ENCODE measurements at regions not wholly inside any gene's neighbourhood (a gene's known extent, or its start where the extent isn't known, plus 50 kb on each side); places are given as distances from the start of the nearest gene placed in this dataset.
A peak's percentile ranks its signal among the peaks of the same experiment; 100 is the strongest.

GRCh38 chr5:68740226-68740910, 353.4 kb upstream of the SLC30A5 start:
- Histone ChIP-seq H3K9me3 (ENCODE audit: control insufficient read depth in 2 of 3, low read length in 3 of 3) (no peaks in the 10 kb centered on the region), H3K4me1 (ENCODE audit: control insufficient read depth in 2 of 2, insufficient read depth in 2 of 2, low read length in 2 of 2) (no peaks in the 10 kb centered on the region), H3K27ac (ENCODE audit: low read depth, low read length) (no peak overlapping the region), H3K4me3 (ENCODE audit: low read length) (no peak overlapping the region), H3K27me3 (ENCODE audit: control insufficient read depth in 2 of 2, insufficient read depth in 2 of 2, low read length in 2 of 2) (no peaks in the 10 kb centered on the region), H3K36me3 (ENCODE audit: control insufficient read depth in 2 of 3, insufficient read depth in 3 of 3, low read length in 3 of 3) (no peaks in the 10 kb centered on the region)
- H3K36me3 Mint-ChIP-seq: no peaks in the 10 kb centered on the region
- ChIA-PET POLR2A (interaction anchor here (0.7 kb wide), 1 partner anchor 10 kb away, joined by 3 read pairs; no protein-coding TSS in a partner anchor), CTCF (no interaction called here)
- peaks cover 0 to 6% (median 4%) of the 10 kb centered on the region in 5 donors for H3K27me3 Mint-ChIP-seq
- no peak overlapping the region for H3K4me3 Mint-ChIP-seq
- ATAC-seq (no peak), DNase-seq (no peak)
- H3K4me1 Mint-ChIP-seq: peaks cover 0 to 3% (median 0%) of the 10 kb centered on the region in 7 donors
- peaks cover 0 to 3% (median 0%) of the 10 kb centered on the region in 11 donors for H3K9me3 Mint-ChIP-seq
- H3K27ac Mint-ChIP-seq: no peak overlapping the region
- intact Hi-C loops (cut with micrococcal nuclease): no loop called here

- DNase-seq (no peak), ATAC-seq (no peak)
- Mint-ChIP-seq H3K4me3 (no peak overlapping the region), H3K27me3 (peaks cover 0 to 4% (median 0%) of the 10 kb centered on the region in 5 donors), H3K9me3 (no peaks in the 10 kb centered on the region), H3K36me3 (no peaks in the 10 kb centered on the region), H3K4me1 (peaks cover 0 to 4% (median 0%) of the 10 kb centered on the region in 7 donors), H3K27ac (no peak overlapping the region)
- no peak overlapping the region for H3K4me3 ChIP-seq (ENCODE audit: low read length)
- no peaks in the 10 kb centered on the region for H3K36me3 ChIP-seq (ENCODE audit: control insufficient read depth in 2 of 3, insufficient read depth in 3 of 3, low read length in 3 of 3)
- POLR2A ChIA-PET: no interaction called here
- no peaks in the 10 kb centered on the region for H3K27me3 ChIP-seq (ENCODE audit: control insufficient read depth in 2 of 2, insufficient read depth in 2 of 2, low read length in 2 of 2)
- H3K27ac ChIP-seq (ENCODE audit: low read depth, low read length): no peak overlapping the region
- no peaks in the 10 kb centered on the region for H3K9me3 ChIP-seq (ENCODE audit: control insufficient read depth in 2 of 3, low read length in 3 of 3)
- H3K4me1 ChIP-seq (ENCODE audit: control insufficient read depth in 2 of 2, insufficient read depth in 2 of 2, low read length in 2 of 2): no peaks in the 10 kb centered on the region
- CTCF ChIA-PET: no interaction called here
- intact Hi-C loops (cut with micrococcal nuclease): no loop called here
Measured at GRCh38 chr5:68744206-68744605, 349.6 kb upstream of the SLC30A5 start.

GRCh38 chr5:68745448-68745847, 348.4 kb upstream of the SLC30A5 start:
- no peak overlapping the region for H3K27ac Mint-ChIP-seq
- ATAC-seq (no peak), DNase-seq (peak in 2 of 9 donors; percentile 2)
- Histone ChIP-seq H3K36me3 (ENCODE audit: control insufficient read depth in 2 of 3, insufficient read depth in 3 of 3, low read length in 3 of 3) (no peaks in the 10 kb centered on the region), H3K4me3 (ENCODE audit: low read length) (no peak overlapping the region), H3K27ac (ENCODE audit: low read depth, low read length) (no peak overlapping the region), H3K9me3 (ENCODE audit: control insufficient read depth in 2 of 3, low read length in 3 of 3) (no peaks in the 10 kb centered on the region), H3K4me1 (ENCODE audit: control insufficient read depth in 2 of 2, insufficient read depth in 2 of 2, low read length in 2 of 2) (no peaks in the 10 kb centered on the region), H3K27me3 (ENCODE audit: control insufficient read depth in 2 of 2, insufficient read depth in 2 of 2, low read length in 2 of 2) (no peaks in the 10 kb centered on the region)
- H3K4me1 Mint-ChIP-seq: peaks cover 0 to 4% (median 3%) of the 10 kb centered on the region in 7 donors
- ChIA-PET CTCF (no interaction called here), POLR2A (no interaction called here)
- intact Hi-C loops (cut with micrococcal nuclease): loop anchor here in 1 of 2 donors (1.0 kb wide), 1 partner anchor 459 kb away; no protein-coding TSS in a partner anchor
- H3K9me3 Mint-ChIP-seq: peaks cover 0 to 2% (median 0%) of the 10 kb centered on the region in 11 donors
- H3K36me3 Mint-ChIP-seq: no peaks in the 10 kb centered on the region
- H3K27me3 Mint-ChIP-seq: peaks cover 0 to 9% (median 4%) of the 10 kb centered on the region in 5 donors
- no peak overlapping the region for H3K4me3 Mint-ChIP-seq

GRCh38 chr5:68746220-68746619, 347.6 kb upstream of the SLC30A5 start:
- Mint-ChIP-seq H3K36me3 (no peaks in the 10 kb centered on the region), H3K27me3 (peaks cover 0 to 15% (median 7%) of the 10 kb centered on the region in 5 donors), H3K4me3 (no peak overlapping the region), H3K27ac (no peak overlapping the region), H3K9me3 (peaks cover 0 to 2% (median 0%) of the 10 kb centered on the region in 11 donors), H3K4me1 (peaks cover 0 to 4% (median 3%) of the 10 kb centered on the region in 7 donors)
- ATAC-seq (no peak), DNase-seq (no peak)
- H3K27me3 ChIP-seq (ENCODE audit: control insufficient read depth in 2 of 2, insufficient read depth in 2 of 2, low read length in 2 of 2): no peaks in the 10 kb centered on the region
- H3K36me3 ChIP-seq (ENCODE audit: control insufficient read depth in 2 of 3, insufficient read depth in 3 of 3, low read length in 3 of 3): no peaks in the 10 kb centered on the region
- no peak overlapping the region for H3K27ac ChIP-seq (ENCODE audit: low read depth, low read length)
- ChIA-PET POLR2A (no interaction called here), CTCF (no interaction called here)
- no peaks in the 10 kb centered on the region for H3K4me1 ChIP-seq (ENCODE audit: control insufficient read depth in 2 of 2, insufficient read depth in 2 of 2, low read length in 2 of 2)
- H3K9me3 ChIP-seq (ENCODE audit: control insufficient read depth in 2 of 3, low read length in 3 of 3): no peaks in the 10 kb centered on the region
- H3K4me3 ChIP-seq (ENCODE audit: low read length): no peak overlapping the region
- intact Hi-C loops (cut with micrococcal nuclease): no loop called here

- no peak overlapping the region for H3K4me3 ChIP-seq (ENCODE audit: low read length)
- no peaks in the 10 kb centered on the region for H3K36me3 ChIP-seq (ENCODE audit: control insufficient read depth in 2 of 3, insufficient read depth in 3 of 3, low read length in 3 of 3)
- H3K4me1 Mint-ChIP-seq: peaks cover 0 to 4% (median 3%) of the 10 kb centered on the region in 7 donors
- no peak for DNase-seq
- no peak overlapping the region for H3K27ac Mint-ChIP-seq
- no peak overlapping the region for H3K27ac ChIP-seq (ENCODE audit: low read depth, low read length)
- no peak for ATAC-seq
- intact Hi-C loops (cut with micrococcal nuclease): no loop called here
- H3K27me3 Mint-ChIP-seq: peaks cover 0 to 17% (median 7%) of the 10 kb centered on the region in 5 donors
- no peak overlapping the region for H3K4me3 Mint-ChIP-seq
- POLR2A ChIA-PET: no interaction called here
- H3K36me3 Mint-ChIP-seq: no peaks in the 10 kb centered on the region
- H3K9me3 Mint-ChIP-seq: peaks cover 0 to 2% (median 0%) of the 10 kb centered on the region in 11 donors
- no peaks in the 10 kb centered on the region for H3K4me1 ChIP-seq (ENCODE audit: control insufficient read depth in 2 of 2, insufficient read depth in 2 of 2, low read length in 2 of 2)
- no peaks in the 10 kb centered on the region for H3K27me3 ChIP-seq (ENCODE audit: control insufficient read depth in 2 of 2, insufficient read depth in 2 of 2, low read length in 2 of 2)
- H3K9me3 ChIP-seq (ENCODE audit: control insufficient read depth in 2 of 3, low read length in 3 of 3): no peaks in the 10 kb centered on the region
- CTCF ChIA-PET: no interaction called here
Measured at GRCh38 chr5:68746643-68747420, 347.0 kb upstream of the SLC30A5 start.

- intact Hi-C loops (cut with micrococcal nuclease): no loop called here
- H3K27me3 Mint-ChIP-seq: peaks cover 0 to 17% (median 7%) of the 10 kb centered on the region in 5 donors
Measured at GRCh38 chr5:68747521-68747920, 346.3 kb upstream of the SLC30A5 start.

More at GRCh38 chr5:68747521-68747920, 346.3 kb upstream of the SLC30A5 start:
- H3K27ac ChIP-seq (ENCODE audit: low read depth, low read length): no peak overlapping the region
- H3K27me3 ChIP-seq (ENCODE audit: control insufficient read depth in 2 of 2, insufficient read depth in 2 of 2, low read length in 2 of 2): no peaks in the 10 kb centered on the region
- H3K27ac Mint-ChIP-seq: no peak overlapping the region
- H3K9me3 ChIP-seq (ENCODE audit: control insufficient read depth in 2 of 3, low read length in 3 of 3): no peaks in the 10 kb centered on the region
- peaks cover 0 to 2% (median 0%) of the 10 kb centered on the region in 11 donors for H3K9me3 Mint-ChIP-seq
- ATAC-seq (no peak), DNase-seq (no peak)
- H3K4me3 ChIP-seq (ENCODE audit: low read length): no peak overlapping the region
- peaks cover 0 to 4% (median 3%) of the 10 kb centered on the region in 7 donors for H3K4me1 Mint-ChIP-seq
- no peak overlapping the region for H3K4me3 Mint-ChIP-seq
- no peaks in the 10 kb centered on the region for H3K4me1 ChIP-seq (ENCODE audit: control insufficient read depth in 2 of 2, insufficient read depth in 2 of 2, low read length in 2 of 2)
- H3K36me3 ChIP-seq (ENCODE audit: control insufficient read depth in 2 of 3, insufficient read depth in 3 of 3, low read length in 3 of 3): no peaks in the 10 kb centered on the region
- no peaks in the 10 kb centered on the region for H3K36me3 Mint-ChIP-seq
- ChIA-PET CTCF (no interaction called here), POLR2A (no interaction called here)

Data from naive thymus-derived CD4-positive, alpha-beta T cell (primary cell).